HG02852 (cell line): ENCODE measurements at regions not wholly inside any gene's neighbourhood (a gene's known extent, or its start where the extent isn't known, plus 50 kb on each side); places are given as distances from the start of the nearest gene placed in this dataset.

Experiments
- ATAC-seq: cut with Tn5 transposase; IDR thresholded peaks from one replicate; pipeline ENCODE4 v1.9.1; 2021; ENCODE audit warnings: mild to moderate bottlenecking, moderate library complexity; ENCODE audit not compliant: unreplicated experiment

DNA sequence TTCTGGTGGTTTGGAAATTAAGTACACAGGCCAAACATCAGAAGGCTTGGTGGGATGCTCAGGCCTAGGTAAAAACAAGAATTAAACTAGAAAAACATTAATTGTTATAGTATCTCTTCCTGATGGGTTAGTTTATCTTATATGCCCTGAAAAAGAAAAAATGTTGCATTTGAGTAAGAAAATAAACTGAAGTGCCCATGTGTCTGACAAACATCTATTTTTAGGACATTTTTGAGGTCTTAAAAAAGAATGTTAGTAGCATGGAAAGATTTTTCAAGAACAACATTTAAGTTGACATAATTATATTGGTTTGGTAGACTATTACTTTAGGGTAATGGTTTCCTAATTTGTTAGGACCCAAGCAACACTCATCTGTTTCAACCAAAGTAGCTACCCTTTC, 140.1 kb upstream of the RND3 start:
- no peak for ATAC-seq

DNA sequence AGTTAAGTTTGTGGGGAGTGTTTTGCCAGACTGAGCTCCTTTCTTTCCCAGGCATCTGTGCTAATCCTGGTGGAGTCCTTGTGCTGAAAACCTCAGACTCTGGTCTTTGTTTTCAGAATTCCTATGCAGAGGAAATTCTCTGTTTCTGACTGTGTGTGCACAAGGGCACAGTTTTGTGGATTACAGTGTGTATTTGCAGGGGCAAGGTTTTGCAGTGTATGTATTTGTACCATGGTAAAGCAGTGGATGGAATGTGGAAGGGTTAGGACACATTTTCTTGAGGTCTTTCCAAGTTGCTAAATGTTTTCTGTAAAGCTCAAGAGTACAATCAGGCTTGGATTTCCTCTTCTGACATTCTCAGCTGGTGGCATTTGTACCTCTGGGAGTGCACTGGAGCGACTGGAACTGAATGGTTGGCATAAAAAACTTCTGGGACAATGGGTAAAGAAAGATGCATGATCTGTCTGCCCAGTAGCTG, 139.5 kb upstream of the RND3 start:
- ATAC-seq: no peak

DNA sequence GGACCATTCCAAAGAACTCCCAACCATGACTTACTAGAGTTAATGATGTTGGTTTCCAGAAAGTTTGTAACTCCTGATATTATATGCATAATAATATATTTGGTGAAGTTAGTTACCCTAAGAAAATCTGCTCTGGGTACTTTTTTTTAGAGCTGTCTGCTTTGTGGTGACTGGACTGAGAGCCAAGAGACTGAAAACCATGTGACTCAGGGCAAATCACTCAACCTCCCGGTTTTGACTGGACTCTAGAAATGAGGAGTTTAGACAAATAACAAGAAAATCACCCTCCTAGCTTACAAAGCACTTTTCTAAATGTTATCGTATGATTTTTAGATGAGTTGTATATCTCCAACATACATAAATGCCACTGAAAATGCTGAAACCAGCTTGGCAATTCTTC, 138.3 kb upstream of the RND3 start:
- no peak for ATAC-seq

DNA sequence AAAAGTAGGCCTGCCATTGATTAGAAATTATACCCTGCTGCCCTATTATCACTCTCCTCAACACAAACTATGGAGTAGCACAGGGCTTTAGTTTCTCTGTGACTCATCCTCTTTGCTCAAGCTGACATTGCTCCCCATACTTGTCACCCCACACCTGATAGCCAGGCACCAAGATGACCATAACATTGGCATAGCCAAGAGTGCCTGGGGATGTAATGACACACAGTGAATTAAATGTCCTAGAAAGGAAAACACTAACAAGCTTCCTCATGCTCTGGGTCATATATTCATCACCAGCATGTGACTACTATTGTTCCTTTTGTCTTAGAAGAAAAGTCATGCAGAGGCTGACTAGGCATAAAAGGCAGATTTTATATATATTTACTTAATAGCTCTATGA, 137.8 kb upstream of the RND3 start:
- ATAC-seq: no peak

DNA sequence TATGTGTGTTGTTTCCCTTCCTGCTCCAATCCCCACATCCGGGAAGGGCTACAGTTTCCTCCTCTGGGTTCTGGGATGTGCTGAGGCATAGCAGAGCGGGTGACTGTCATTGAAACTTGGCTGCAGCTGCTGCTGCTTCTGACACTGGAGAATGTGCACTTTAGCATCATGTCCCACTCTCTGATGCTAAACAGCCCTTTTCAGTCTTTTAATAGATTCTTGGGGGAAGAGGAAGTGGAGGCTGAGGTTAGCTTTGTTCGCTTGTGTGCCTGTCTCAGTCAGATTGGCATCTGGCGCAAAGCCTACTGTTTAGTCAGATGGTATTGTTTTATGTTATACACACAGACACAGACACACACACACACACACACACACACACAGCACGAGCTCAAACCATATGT, 136.5 kb upstream of the RND3 start:
- no peak for ATAC-seq

DNA sequence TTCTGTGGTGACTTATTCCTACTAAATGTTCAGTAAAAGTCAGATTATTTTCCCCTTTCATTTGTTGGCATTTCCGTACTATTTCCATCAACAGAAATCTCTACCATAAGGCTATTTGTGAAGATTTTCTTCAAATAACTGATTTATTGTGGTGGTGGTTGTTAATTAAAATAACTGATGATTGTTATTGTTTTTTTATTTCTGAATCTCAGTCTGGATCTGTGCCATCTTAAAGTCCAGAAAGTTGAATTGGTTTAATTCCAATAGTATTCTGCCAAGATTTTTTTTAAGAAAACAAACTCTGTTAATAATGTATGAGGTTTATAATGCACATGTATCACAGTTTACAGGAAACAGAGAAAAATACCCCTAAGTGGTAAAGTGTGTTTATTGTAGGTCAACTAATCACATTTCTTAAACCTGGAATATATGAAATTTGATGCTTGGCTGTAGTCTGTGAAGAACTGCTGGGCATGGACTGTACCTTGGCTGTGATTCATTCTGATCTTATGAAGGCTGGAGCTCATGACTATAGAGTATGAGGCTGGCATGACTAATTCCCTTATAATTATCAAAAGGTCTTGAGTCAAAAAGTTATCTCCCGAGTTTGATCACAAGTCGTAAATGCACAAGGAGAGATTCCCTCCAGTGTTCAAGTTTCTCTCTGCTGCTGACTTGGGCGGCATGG, 134.2 kb upstream of the RND3 start:
- no peak for ATAC-seq

DNA sequence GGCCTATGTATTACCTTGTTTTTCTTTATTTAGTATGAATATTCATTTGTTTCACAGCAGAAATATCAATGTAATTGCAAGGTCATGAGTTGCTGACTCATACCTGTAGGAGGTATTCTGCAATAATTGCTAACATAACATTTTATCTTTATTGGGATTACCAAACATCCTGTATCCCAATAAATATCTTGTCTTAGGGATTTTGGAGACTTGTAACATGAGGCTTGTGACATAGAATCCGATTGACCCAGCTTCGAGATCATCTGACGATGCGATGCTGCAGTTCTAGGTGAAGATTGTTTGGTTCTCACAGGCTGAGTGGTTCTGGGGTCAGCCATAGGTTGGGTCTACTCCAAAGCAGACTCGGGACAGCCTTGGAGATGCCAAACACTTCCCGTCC, 133.4 kb upstream of the RND3 start:
- ATAC-seq: no peak

DNA sequence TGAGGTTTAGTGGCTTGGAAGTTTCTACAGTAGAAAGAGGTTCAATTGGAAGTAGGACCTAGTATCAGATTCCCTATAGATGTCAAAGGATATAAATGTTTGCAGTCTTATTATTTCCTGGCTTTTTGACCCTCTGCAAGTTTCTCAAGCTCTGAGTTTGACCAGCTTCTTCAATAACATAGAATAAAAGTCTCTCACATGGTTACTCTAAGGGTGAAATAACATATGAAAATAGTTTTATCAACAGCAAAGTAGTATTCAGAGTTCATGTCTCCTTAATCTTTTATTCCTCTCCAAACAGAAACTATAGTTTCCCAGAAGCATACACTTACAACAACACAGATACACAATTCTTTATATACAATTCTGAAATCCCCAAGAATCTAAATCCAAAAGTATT, 132.9 kb upstream of the RND3 start:
- no peak for ATAC-seq

DNA sequence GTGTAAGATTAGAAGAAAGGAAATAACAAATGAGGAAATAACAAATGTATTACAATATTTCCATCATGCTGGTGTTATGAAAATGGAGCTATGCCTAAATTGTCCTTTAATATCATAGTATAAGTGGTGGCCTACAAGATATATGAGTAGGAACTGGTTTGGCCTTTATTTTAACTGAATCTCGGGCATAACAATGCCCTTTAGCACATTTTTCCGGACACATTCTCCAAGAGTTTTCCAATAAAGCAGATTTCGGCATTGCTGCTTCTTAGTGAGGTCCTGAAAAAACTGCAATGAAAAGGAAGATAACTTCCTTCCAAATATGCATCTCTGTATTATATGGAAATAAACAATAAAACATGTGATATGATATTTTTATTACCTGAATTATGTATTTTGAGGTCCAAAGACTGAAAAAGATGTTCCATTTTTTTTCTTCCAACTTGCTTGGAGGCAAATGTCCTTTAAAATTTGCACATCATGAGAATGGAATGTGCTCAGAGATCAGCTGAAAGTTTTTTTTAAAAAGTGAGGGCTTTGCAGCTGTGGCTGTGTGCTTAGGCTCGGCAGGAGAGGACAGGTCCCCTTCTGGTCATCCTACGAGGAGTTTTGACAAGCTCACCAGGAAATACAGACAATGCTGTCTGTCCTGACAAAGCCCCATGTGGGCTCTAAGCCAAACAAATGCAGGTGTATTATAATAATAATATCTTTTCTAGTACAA, 132.3 kb upstream of the RND3 start:
- ATAC-seq: no peak

DNA sequence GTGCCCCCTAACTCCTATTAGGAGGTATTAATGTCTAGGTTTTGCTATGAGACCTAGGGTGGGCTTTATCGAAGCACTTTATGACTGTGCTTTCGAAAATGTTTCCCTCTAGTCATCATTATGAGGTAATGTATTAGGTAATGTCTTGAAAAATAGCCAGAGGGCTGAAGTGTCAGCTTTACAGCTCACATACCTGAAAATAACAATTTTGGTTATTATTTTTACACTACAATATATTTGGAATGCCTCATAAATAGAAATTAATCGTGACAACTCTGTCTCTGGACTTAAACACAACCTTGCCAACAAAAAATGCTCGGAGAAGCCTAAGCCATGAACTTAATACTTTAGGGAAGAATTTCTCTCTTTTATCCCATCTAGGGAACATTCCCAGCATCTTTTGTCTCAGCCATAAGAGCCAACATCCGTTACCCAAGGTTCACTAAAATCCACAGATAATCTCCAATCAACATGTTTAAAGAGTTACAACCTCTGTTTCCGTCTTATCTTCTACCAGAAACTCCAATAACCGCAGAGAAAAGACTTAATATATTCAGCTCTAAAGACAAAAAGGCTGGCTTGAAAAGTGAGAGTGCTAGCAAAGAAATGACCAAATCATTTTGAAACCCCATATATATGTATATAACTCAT, 130.9 kb upstream of the RND3 start:
- ATAC-seq: no peak

DNA sequence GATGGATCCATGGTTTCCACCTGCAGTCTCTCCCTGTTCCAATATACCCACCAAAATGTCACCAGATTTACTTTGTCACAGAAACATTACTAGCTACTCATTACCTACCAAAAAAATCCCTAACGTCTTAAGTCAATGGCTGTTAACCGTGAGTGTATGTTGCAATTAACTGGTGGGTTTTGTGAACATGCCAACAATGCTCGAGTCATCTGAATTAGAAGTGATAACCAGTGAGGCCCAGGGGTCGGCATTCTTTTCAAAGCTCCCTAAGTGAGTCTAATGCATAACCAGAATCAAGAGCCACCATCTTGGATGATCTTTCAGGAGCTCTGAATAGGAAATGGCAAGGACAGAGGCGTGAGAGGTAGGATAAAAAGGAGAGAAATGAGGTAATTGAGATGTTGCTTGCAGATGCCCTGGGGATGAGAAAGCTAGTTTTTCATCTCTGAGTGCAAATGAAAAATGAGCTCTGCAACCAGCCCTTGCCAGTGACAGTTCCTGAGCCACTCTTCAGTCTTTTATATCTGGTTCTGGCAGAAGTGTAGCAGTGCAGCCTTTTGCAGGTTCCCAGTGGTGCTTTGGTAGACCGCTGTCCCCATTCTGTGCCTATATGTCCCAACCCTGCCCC, 130.0 kb upstream of the RND3 start:
- ATAC-seq: no peak

DNA sequence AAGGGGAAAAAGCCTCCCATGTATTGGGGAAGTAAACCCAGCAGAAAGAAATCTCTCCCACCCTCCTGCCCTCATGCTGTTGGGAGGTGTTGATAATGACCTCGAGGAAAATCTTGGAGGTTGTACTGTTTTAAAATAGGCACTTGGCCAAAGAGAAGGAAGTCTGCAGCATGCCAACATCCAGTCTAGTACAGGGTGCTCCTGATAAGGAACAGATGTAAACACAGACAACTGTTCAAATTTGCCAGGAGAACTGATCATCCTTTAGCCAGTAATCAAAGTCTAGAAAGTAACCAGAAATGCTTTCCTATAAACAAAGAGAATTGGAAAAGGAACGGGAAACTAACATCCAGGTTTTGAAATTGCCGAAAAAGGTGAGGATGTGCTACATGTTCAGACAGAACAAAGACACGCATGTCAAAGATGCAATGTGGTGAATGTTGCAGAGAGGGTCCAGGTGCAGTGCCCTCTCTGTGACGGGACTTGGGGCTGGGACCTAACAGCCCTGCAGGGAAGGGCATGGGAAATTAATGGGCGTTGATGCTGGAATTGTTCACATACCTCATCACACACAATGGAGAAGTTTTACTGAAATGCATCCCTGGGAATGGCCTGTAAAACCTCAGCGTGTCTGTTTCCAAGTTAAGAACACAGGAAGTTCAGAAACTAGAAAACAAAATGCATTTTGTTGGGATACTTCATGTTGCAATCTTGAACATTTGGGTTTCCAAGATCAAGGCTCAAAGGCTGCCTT, 125.7 kb upstream of the RND3 start:
- no peak for ATAC-seq

DNA sequence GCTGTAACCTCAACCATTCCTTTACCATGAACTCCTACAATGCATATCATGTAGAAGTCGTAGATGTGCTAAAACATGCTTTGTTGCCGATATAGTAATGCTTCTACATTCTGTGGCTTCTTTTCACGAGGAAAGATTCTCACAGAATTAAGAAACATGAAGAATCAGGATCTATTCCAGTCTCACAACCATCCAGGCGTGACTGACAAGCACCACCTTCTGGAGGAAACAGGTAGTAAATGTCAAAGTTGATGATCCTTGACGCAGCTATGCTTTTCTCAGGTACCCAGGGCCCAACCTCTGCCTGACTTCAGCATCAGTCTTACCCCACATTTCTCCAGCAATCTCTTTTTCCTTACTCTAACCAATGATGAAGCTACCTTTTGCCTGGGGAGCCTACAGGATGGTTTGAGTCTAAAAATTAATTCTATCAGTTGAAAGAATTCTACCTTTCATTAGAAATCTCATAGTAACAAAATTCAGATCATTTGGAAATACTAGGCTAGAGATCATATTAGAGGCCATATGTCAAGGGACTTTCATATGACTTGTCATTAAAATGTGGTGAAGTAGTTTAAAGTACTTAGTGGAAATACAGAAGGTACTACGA, 123.3 kb upstream of the RND3 start:
- ATAC-seq: peak; percentile 59

DNA sequence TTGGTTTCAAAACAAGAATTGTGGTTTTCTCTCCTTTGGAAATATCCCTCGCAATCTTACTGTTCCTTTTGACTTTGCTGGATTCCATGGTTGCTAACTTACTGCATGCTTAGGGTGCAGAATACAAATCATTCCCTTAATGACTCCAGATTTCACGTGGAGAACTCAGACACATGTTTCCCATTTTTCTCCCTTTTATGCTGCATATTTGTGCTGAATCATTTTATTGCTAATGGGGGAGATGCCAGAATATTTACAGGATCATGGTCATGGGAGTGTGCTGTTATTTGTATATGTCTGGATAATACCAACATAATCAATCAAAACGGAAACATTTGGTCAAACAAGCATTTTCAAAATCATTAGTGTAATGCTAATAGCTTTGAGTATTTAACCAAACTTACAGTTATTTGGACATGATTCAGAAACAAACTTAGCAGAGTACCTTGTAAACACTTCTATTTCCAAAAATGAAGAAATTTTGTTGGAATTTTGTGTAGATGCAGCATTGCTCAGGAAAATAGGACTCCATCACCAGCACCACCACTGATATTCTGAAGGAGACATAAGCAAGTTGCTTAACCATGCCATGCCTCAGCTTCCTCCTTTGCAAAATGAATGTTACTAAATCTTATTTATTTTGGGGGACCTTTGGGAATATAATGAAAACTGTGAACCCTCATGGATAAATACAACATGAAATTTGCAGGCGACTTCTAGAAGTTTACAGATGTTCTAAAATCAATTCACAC, 122.5 kb upstream of the RND3 start:
- ATAC-seq: no peak

DNA sequence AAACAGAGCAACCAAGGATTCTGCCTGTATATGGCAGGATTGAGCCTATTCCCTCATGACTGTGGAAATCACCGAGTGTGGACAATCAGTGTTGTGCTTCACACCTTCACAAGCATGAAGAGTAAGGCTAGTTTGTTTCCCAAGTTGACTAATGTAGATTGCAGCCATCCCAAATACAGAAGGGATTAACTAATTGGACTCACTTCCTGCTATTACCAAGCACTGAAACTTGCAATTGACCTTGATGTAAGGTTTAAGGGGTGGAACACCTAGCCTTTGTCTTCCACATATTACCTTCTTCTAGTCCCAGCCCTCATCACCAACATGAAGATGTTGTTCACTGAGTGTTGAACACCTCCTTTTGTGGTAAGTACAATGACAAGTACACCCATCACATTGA, 120.9 kb upstream of the RND3 start:
- no peak for ATAC-seq

DNA sequence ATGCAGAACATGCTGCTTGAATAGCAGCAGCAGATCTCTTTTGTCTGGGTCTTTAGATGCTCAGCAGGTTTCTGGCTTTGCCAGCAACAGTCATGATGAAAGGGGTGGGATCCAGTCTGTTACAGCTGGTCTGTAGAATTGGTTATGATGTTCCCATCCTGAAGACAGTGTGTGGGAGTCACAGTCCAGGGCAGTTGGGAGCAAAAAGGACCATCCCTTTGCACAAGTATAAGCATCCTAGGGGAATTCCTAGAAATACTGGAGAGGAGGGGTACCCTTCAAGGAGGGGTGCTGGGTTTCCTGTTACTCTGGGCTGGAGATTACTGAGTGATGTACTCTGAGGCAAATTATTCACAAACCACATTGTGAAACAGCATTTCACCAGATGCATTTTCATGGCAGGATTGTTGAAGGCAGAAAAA, 119.9 kb upstream of the RND3 start:
- ATAC-seq: no peak

DNA sequence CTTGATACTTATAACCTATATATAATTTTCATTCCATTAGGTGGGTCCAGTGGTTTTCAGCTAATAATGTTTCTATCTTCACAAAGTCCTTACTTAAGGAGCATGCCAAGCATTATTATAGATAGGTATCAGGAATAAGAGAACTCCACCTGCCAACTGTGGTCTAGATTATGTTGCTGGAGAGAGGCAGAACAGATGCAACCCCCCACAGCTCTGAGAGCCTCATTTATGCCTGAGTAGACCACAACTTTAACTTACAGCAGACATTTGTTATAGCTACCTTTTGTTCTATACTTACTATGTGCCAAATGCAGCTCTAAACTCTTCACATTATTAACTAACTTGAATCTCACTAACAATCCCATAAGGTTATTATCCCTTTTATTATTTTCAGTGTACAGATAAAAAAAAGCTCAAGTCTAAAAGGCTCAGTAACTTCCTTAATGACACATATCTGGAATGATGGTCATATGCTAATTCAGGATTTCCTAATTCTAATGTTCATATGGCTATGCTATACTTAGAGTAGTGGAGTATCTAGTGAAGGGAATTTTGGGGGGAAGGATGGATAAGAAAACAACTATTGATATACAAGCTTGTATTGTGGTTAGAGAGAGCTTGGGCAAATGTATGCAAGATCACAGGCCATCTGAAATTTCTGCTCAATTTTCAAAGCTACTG, 119.1 kb upstream of the RND3 start:
- no peak for ATAC-seq

DNA sequence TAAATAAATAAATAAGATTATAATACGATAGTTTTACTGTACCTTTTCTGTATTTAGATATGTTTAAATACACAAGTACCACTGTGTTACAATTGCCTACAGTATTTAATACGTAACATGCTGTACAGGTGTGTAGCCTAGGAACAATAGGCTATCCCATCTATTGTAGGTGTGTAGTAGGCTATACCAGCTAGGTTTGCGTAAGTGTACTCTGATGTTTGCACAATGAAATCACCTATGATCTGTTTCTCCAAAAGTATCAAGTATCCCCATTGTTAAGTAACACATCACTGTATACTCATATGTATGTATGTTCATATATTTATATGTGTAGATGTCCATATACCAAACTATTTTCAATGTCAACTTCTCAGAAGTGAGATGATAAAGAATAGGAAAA, 118.2 kb upstream of the RND3 start:
- no peak for ATAC-seq
